ENCODE measurements at regions not wholly inside any gene's neighbourhood (a gene's known extent, or its start where the extent isn't known, plus 50 kb on each side); places are given as distances from the start of the nearest gene placed in this dataset.

DNA sequence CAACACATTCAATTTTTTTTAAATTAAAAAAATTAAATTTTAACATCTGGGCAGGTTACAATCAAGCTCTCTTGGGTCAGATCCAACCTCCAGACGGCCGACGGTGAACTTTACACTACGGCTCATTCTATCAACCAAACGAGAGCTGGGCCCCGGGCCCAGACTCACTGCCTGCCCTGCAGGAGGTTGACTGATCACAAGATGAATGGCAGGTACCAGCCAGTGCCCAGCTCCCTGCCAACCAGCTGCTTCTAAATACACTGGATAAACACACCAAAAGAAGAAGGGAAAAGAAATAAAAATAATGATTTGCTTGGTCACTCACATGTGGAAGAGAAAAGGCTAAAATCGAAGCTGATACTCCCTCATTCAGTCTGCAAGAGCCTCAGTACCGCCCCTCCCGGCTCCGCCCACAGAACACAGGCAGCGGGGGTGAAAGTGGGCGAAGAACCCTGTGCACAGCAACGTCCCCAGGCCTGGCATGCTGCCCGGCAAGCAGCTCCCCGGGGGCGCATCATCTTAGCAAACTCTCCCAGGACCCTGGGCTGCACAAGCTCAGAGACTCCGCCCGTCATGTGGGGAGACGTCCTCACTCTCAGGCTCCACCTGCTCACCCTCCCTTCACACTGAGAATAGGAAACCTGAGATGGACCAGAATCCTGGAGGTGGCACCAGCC, 303.4 kb downstream of the SHANK2 start:
- TF ChIP-seq, protein P1, sequence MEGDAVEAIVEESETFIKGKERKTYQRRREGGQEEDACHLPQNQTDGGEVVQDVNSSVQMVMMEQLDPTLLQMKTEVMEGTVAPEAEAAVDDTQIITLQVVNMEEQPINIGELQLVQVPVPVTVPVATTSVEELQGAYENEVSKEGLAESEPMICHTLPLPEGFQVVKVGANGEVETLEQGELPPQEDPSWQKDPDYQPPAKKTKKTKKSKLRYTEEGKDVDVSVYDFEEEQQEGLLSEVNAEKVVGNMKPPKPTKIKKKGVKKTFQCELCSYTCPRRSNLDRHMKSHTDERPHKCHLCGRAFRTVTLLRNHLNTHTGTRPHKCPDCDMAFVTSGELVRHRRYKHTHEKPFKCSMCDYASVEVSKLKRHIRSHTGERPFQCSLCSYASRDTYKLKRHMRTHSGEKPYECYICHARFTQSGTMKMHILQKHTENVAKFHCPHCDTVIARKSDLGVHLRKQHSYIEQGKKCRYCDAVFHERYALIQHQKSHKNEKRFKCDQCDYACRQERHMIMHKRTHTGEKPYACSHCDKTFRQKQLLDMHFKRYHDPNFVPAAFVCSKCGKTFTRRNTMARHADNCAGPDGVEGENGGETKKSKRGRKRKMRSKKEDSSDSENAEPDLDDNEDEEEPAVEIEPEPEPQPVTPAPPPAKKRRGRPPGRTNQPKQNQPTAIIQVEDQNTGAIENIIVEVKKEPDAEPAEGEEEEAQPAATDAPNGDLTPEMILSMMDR (IDR thresholded peaks at IDR 0.05; ENCODE audit: insufficient read depth, low read depth, low read length, missing control alignments) = no peak
- no peak for DNase-seq (ENCODE audit: low read depth)
- no peak overlapping the region for H3K4me3 ChIP-seq (ENCODE audit: low read depth, low read length)

DNA sequence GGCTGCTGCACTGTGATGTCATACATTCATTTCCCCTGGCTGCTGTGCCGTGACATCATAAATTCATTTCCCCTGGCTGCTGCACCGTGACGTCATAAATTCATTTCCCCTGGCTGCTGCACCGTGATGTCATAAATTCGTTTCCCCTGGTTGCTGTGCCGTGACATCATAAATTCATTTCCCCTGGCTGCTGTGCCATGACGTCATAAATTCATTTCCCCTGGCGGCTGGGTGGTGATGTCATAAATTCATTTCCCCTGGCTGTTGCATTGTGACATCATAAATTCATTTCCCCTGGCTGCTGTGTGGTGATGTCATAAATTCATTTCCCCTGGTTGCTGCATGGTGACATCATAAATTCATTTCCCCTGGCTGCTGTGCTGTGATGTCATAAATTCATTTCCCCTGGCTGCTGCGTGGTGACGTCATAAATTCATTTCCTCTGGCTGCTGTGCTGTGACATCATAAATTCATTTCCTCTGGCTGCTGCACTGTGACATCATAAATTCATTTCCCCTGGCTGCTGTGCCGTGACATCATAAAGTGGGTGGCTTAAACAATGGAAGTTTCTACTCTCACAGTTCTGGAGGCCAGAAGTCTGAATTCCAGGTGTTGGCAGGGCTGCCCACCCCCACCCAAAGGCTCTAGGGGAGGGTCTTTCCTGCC, 301.1 kb downstream of the SHANK2 start:
- peak; percentile 1 for DNase-seq (ENCODE audit: low read depth)

DNA sequence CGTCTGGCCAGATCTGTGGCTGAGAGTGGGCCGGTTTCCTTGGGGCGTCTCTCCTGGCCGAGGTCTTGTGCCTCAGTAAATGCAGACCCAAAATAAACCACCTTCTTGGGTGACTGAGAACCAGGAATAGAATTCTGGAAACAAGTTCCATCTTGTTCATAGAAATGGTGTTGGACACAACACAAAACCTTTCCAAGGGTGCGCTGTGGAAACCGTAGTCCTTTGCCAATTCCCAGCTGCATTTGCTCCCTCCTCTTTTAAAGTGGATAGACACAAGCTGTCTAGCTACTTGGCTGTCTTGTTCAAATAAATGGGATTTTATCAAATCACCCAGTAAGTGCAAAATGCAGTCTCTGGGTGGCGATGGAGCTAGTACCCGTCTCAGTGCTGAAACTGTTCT, 300.2 kb downstream of the SHANK2 start:
- no peak overlapping the region for H3K4me3 ChIP-seq (ENCODE audit: low read depth, low read length)
- TF ChIP-seq, protein P1 (IDR thresholded peaks at IDR 0.05; ENCODE audit: insufficient read depth, low read depth, low read length, missing control alignments) = no peak
- no peak for DNase-seq (ENCODE audit: low read depth)

More for the DNA sequence above, 301.1 kb downstream of the SHANK2 start:
- no peak overlapping the region for H3K4me3 ChIP-seq (ENCODE audit: low read depth, low read length)
- TF ChIP-seq, protein P1 (IDR thresholded peaks at IDR 0.05; ENCODE audit: insufficient read depth, low read depth, low read length, missing control alignments) = no peak

DNA sequence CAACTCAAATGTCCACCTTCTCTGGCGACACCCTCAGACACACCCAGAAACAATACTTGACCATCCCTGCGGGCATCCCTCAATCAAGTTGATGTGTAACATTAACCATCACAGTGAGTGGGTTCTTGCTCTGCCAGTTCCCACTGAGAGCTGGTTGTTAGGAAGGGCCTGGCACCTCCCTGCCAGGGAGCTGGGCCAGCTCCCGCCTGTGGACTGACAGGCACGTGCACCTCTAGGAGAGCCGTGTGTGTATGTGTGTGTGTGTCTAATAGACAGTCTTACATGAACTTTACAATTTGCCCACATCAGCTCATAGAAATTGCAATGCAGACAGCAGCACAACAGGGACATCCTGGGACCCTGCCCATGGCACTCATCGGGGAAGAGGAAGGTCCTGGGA, 298.7 kb downstream of the SHANK2 start:
- DNase-seq (ENCODE audit: low read depth) = no peak
- no peak overlapping the region for H3K4me3 ChIP-seq (ENCODE audit: low read depth, low read length)
- TF ChIP-seq, protein P1 (IDR thresholded peaks at IDR 0.05; ENCODE audit: insufficient read depth, low read depth, low read length, missing control alignments) = no peak

DNA sequence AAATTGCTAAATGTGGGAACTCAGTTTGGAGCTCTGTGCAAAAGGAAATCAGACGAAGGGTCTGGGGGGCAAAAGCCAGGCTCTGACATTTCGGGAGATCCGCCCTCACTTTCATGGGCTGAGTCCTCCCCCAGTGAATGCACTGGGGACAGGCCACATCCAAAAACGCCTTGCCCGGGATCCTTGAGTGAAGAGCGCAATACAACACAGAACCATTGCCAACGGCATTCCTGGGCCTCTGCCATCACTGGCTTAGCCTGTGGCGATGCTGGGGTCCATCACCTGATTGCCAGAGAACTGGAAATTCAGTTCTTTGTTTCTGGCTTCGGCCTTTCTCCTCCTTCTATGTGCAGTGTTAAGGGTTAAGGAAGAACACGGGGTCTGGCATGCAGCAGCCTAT, 297.9 kb downstream of the SHANK2 start:
- TF ChIP-seq, protein P1 (IDR thresholded peaks at IDR 0.05; ENCODE audit: insufficient read depth, low read depth, low read length, missing control alignments) = no peak

More for the DNA sequence above, 297.9 kb downstream of the SHANK2 start:
- no peak for DNase-seq (ENCODE audit: low read depth)
- H3K4me3 ChIP-seq (ENCODE audit: low read depth, low read length) = no peak overlapping the region

Measured in GM12865 (cell line).